HG03097 (cell line): ENCODE measurements at regions not wholly inside any gene's neighbourhood (a gene's known extent, or its start where the extent isn't known, plus 50 kb on each side); places are given as distances from the start of the nearest gene placed in this dataset.
"Not testable (repeated sequence)": the region's sequence is repeated elsewhere in the genome, so short reads cannot be mapped to it uniquely, and the experiment has no call there.

ENCODE experiments used
- ATAC-seq: cut with Tn5 transposase; IDR thresholded peaks from one replicate; pipeline ENCODE4 v1.9.1; 2021; ENCODE audit not compliant: unreplicated experiment, low FRiP score

DNA sequence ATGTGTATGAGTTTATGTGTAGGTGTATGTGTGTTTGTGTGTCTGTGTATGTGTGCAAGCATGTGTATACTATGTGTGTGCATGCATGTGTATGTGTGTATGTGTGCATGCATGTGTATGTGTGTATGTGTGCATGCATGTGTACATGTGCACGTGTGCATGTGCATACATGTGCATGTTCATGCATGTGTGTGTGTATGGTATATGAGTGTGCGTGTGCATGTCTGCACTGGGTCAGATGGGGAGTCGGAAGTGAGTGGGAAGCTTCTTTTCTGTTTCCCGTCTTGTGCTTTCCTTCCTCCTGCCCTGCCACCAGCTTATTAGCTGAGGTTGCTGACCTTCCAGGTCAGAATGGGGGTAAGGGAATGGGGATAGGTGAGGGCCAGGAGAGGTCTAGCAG, 174.7 kb downstream of the MAP2K4 start:
- no peak for ATAC-seq

GRCh38 chr17:12201294-12201880, 180.7 kb downstream of the MAP2K4 start:
- no peak for ATAC-seq

DNA sequence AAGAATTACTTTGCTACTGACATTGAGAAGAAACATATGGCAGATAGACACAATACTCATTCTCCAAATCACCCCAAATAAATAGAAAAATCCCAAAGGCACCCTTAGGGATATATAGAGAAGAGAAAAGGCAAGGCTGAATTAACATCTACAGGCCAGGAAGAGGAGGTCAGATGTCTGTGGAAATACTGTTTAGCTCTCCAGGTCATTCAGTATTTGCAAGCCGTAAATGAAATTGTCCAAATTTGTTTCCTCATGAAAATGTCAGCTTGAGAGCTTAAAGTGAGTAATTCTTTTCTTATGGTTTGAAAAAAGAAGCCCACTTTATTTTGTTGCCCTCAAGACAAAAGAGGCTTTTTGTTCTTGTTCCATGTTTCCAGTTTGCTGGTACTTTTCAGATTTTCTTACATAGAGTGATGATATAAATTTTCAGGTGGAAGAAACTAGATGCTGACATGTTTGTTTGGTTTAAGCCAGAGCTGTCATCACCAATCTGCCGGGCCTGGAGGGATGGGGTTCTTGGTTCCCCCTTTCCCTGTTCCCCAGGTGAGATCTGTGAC, 189.0 kb downstream of the MAP2K4 start:
- no peak for ATAC-seq

DNA sequence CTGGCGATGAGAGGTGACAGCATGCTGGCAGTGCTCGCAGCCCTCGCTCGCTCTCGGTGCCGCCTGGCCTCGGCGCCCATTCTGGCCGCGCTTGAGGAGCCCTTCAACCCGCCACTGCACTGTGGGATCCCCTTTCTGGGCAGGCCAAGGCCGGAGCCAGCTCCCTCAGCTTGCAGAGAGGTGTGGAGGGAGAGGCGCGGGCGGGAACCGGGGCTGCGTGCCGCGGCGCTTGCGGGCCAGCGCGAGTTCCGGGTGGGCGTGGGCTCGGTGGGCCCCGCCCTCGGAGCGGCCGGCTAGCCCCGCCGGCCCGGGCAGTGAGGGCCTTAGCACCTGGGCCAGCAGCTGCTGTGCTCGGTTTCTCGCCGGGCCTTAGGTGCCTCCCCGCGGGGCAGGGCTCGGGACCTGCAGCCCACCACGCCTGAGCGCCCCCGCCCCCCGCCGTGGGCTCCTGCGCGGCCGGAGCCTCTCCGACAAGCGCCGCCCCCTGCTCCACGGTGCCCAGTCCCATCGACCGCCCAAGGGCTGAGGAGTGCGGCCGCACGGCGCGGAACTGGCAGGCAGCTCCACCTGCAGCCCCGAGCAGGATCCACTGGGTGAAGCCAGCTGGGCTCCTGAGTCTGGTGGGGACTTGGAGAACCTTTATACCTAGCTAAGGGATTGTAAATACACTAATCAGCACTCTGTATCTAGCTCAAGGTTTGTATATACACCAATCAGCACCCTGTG, 200.2 kb downstream of the MAP2K4 start:
- ATAC-seq, result not testable (repeated sequence)

DNA sequence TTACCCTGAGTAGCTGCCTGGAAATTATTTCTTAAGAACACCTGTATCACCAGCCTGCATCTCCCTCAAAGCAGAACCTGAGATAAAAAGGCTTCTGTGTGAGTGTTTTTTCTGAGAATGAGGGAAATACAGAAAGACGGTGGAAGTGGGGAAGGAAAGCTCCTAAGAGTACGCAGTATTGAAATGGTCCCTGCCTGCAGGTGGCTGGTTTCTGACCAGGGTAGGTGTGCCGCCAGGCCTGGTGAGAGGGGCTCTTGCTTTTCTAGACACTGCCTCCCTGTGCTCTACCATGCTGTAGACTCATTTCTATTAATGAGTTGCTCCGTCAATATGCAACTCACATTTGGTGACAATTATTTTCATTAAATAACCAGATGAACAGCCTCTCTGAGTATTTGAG, 201.7 kb downstream of the MAP2K4 start:
- no peak for ATAC-seq

GRCh38 chr17:12227547-12227946, 206.9 kb downstream of the MAP2K4 start:
- no peak for ATAC-seq

DNA sequence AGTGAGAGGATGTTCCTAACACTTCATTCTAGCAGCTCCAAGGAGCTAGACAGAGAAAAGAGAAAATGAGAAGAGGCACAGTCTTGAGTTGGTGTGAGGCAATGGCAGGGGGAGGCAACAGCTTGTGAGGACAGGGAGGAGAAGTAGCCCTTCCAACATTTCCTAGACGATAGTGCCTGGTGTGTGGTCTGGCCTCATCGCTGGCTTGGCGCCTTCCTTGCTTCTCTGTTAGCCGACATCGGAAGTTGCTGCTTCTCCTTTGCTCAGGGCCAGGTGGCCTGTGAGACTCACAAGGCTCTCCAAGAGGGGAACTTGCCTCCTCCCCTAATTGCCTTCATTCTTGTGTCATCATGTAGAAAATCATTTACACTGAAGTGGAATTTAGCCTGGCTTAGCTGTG, 208.7 kb downstream of the MAP2K4 start:
- ATAC-seq, result no peak

GRCh38 chr17:12230481-12231354, 210.0 kb downstream of the MAP2K4 start:
- ATAC-seq, result no peak

DNA sequence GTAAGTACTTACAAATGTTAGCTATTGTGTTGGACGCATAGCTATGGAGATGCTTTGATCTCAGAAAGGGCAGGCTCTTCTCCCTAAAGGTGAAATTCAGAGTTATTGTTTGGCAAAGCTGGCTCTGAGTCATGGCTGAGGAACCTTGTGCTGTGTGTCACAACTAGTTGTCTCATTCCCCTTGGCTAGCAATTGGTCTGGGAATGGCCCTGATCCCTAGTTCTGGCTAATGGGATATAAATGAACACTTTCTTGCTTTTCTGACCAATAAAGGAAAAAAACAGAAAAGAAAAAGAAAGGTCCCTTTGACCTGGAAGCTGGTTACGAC, 210.6 kb downstream of the MAP2K4 start:
- no peak for ATAC-seq

GRCh38 chr17:12239021-12239420, 218.3 kb downstream of the MAP2K4 start:
- not testable (repeated sequence) for ATAC-seq

GRCh38 chr17:12242345-12242954, 221.8 kb downstream of the MAP2K4 start:
- ATAC-seq, result no peak

DNA sequence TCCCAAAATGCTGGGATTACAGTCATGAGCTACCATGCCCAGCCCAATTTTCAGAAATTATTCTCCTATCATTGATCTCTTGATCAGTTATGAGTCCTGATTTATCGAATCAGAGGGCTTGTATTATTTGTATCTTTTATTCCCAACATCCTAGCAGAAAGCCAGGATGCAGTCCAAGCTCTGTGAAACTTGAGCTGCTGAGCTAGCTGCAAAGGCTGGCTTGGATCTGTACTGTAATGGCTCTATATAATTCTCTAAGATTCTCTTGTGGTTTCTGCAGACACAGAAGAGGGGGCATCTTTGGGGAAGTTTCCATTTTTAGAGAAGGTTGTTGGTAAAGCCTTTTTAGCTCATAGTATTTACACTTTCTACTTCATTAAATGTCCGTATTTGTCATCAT, 227.1 kb downstream of the MAP2K4 start:
- no peak for ATAC-seq

DNA sequence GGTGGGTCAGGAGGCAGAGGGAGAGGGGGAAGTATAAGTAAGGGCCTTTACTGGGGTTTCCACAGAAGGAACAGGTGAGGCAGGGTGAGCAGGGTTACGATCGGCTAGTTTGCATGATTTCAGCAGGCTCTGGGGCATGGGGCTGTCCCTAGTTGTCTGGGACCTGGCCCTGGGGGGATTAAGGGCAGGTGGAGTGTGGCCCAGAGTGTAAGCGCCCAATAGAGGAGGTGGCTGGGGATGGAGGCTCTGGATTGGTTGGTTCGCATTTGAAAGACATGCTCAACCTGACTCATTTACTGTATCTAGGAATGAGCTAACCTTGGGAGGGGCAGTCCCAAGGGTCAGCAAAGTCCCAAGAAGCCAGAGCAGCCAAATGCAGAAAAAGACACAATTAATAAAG, 230.3 kb downstream of the MAP2K4 start:
- no peak for ATAC-seq

DNA sequence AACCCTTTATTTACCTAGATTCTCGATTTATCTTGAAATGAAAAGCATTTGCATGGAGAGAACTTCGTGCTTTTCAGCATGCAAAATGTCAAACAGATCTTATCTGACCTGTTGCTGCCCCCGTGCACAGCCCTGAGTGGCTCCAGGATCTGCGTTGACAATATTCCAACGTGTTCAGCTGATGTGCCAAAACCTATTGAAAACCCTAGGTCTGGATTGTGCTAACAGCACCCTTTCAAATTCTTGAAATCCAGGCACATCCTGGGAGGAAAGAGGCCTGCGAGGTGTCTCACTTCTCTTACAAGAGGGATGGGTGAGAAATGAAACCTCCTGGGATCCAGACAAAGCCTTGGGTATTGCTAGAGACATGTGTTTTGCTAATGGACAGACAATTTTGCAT, 231.8 kb downstream of the MAP2K4 start:
- ATAC-seq, result no peak

DNA sequence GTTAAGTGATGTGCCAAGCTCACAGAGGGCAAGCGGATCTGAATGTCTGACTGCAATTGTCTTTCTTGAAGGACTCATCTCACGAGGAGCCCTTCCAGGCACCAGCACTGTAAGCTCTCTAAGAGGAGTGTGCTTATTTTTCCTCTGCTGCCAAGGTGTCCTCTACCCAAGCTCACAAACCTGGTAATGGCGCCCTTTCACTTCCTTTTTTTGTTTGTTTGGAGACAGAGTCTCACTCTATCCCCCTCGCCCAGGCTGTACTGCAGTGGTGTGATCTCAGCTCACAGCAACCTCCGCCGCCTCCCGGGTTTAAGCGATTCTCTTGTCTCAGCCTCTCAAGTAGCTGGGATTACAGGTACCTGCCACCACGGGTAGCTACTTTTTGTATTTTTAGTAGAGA, 233.8 kb downstream of the MAP2K4 start:
- ATAC-seq, result no peak

GRCh38 chr17:12256380-12256995, 235.8 kb downstream of the MAP2K4 start:
- no peak for ATAC-seq

- no peak for ATAC-seq
These were observed 236.5 kb downstream of the MAP2K4 start for GRCh38 chr17:12257176-12257575.

GRCh38 chr17:12261354-12261753, 240.7 kb downstream of the MAP2K4 start:
- ATAC-seq, result no peak

- no peak for ATAC-seq
These were observed 249.1 kb downstream of the MAP2K4 start for GRCh38 chr17:12269751-12270150.

DNA sequence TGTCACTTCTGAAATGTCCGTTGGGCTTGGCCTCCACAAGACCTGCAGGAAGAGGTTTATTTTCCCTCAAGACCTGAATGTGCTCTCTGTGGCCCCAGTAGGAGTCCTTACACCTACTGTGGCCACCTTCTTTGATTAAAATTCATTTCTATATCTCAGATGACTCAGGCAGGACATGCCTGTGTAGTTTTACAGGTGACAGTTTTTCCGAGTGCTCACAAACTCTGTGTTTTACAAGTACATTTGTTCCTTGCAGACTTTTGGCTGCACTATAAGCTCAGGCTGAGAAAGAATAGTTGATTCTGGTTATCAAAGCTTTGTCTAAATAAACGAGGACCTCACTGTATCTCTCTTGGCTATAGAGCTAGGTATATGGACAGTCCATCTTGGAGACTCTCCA, 257.1 kb downstream of the MAP2K4 start:
- ATAC-seq, result no peak

- ATAC-seq, result no peak
These were observed 261.4 kb downstream of the MAP2K4 start for GRCh38 chr17:12282056-12282455.
